GM23338 (cell line): ENCODE measurements at regions not wholly inside any gene's neighbourhood (a gene's known extent, or its start where the extent isn't known, plus 50 kb on each side); places are given as distances from the start of the nearest gene placed in this dataset.

Experiments
- ATAC-seq: fragments of 200-7000 bp; cut with Tn5 transposase; 3 replicates; pipeline ENCODE4 v1.9.1; 2020
- DNase-seq: peaks from one replicate; pipeline ENCODE4 v3.0.0-alpha.2; 2015; ENCODE audit warnings: low spot score
- H2AFZ ChIP-seq: fragments of 200-600 bp; sonication (generic); 2 replicates; pipeline ENCODE4 v1.8.0; 2016; ENCODE audit warnings: antibody characterized with exemption, mild to moderate bottlenecking, moderate library complexity
- H3F3A ChIP-seq: fragments of 200-600 bp; sonication (generic); replicated peaks from 2 replicates; pipeline ENCODE4 v1.8.0; 2017; ENCODE audit warnings: antibody characterized with exemption, mixed run types, low read depth
- H3K27ac ChIP-seq: fragments of 200-600 bp; sonication (generic); 2 replicates; pipeline ENCODE4 v1.6.1; 2016; ENCODE audit warnings: low read depth
- H3K27me3 ChIP-seq: fragments of 200-600 bp; sonication (generic); 2 replicates; pipeline ENCODE4 v1.8.0; 2016; ENCODE audit warnings: mild to moderate bottlenecking, mixed run types, moderate library complexity; ENCODE audit not compliant: insufficient read depth
- H3K36me3 ChIP-seq: fragments of 200-600 bp; sonication (generic); 2 replicates; pipeline ENCODE4 v1.8.0; 2016; ENCODE audit warnings: mild to moderate bottlenecking; ENCODE audit not compliant: insufficient read depth
- H3K4me1 ChIP-seq: fragments of 200-600 bp; sonication (generic); 2 replicates; pipeline ENCODE4 v1.8.0; 2016; ENCODE audit warnings: mild to moderate bottlenecking, moderate library complexity; ENCODE audit not compliant: insufficient read depth
- H3K4me2 ChIP-seq: fragments of 200-600 bp; sonication (generic); 2 replicates; pipeline ENCODE4 v1.7.1; 2017; ENCODE audit warnings: mixed run types
- H3K4me3 ChIP-seq: fragments of 200-600 bp; sonication (generic); 2 replicates; pipeline ENCODE4 v1.6.1; 2016; ENCODE audit warnings: mixed run types
- H3K79me2 ChIP-seq: fragments of 200-600 bp; sonication (generic); replicated peaks from 2 replicates; pipeline ENCODE4 v1.8.0; 2017; ENCODE audit warnings: mild to moderate bottlenecking; ENCODE audit not compliant: insufficient read depth
- H3K9me2 ChIP-seq: fragments of 200-600 bp; sonication (generic); 2 replicates; pipeline ENCODE4 v1.8.0; 2017; ENCODE audit not compliant: insufficient read depth
- H4K20me1 ChIP-seq: fragments of 200-600 bp; sonication (generic); replicated peaks from 2 replicates; pipeline ENCODE4 v1.8.0; 2017; ENCODE audit warnings: mild to moderate bottlenecking; ENCODE audit not compliant: insufficient read depth
- H3K27ac Mint-ChIP-seq: 2 replicates; pipeline ENCODE4 v1.8.0; 2020; ENCODE audit warnings: inconsistent platforms, mild to moderate bottlenecking, moderate library complexity, mixed read lengths
- H3K27me3 Mint-ChIP-seq: 3 replicates; pipeline ENCODE4 v1.8.0; 2022; ENCODE audit warnings: low read depth, mild to moderate bottlenecking, moderate library complexity, mixed read lengths, inconsistent platforms; ENCODE audit not compliant: insufficient read depth, poor library complexity
- H3K36me3 Mint-ChIP-seq: 3 replicates; pipeline ENCODE4 v1.8.0; 2021; ENCODE audit warnings: low read depth, mild to moderate bottlenecking, inconsistent platforms, moderate library complexity, mixed read lengths
- H3K4me1 Mint-ChIP-seq: 3 replicates; pipeline ENCODE4 v1.8.0; 2020; ENCODE audit warnings: mild to moderate bottlenecking, inconsistent platforms, mixed read lengths
- H3K4me3 Mint-ChIP-seq: 3 replicates; pipeline ENCODE4 v1.8.0; 2021; ENCODE audit warnings: moderate library complexity, mild to moderate bottlenecking, inconsistent platforms, mixed read lengths
- H3K9me3 Mint-ChIP-seq: 3 replicates; pipeline ENCODE4 v1.8.0; 2020; ENCODE audit warnings: moderate library complexity, mild to moderate bottlenecking, inconsistent platforms, mixed read lengths
- CREB1 ChIP-seq: fragments of 250-450 bp; sonication (Bioruptor Pico); IDR thresholded peaks from 2 replicates; pipeline ENCODE4 v1.5.0; 2020; ENCODE audit warnings: low read depth, mild to moderate bottlenecking, moderate library complexity
- EZH2 ChIP-seq: fragments of 200-600 bp; sonication (generic); IDR thresholded peaks from one replicate; pipeline ENCODE4 v1.8.0; 2017; ENCODE audit warnings: antibody characterized with exemption, mild to moderate bottlenecking, low read depth; ENCODE audit not compliant: unreplicated experiment
- EZH2phosphoT487 ChIP-seq: fragments of 200-600 bp; sonication (generic); IDR thresholded peaks from one replicate; pipeline ENCODE4 v1.8.1; 2018; ENCODE audit warnings: antibody characterized with exemption; ENCODE audit not compliant: unreplicated experiment
- REST ChIP-seq: IDR thresholded peaks from one replicate; pipeline ENCODE4 v1.6.1; 2018; ENCODE audit warnings: antibody characterized with exemption; ENCODE audit not compliant: unreplicated experiment
- ZNF462 ChIP-seq: fragments of 250-450 bp; sonication (Bioruptor Pico); IDR thresholded peaks from 2 replicates; pipeline ENCODE4 v1.5.0; 2020; ENCODE audit warnings: mild to moderate bottlenecking, moderate library complexity

GRCh38 chr9:102769307-102769706, 225.8 kb upstream of the CYLC2 start:
- H4K20me1 ChIP-seq: no peaks in the 10 kb centered on the region
- peaks cover 7% of the 10 kb centered on the region for H3K36me3 ChIP-seq
- H3K4me1 ChIP-seq: no peaks in the 10 kb centered on the region
- Mint-ChIP-seq H3K4me1 (no peaks in the 10 kb centered on the region), H3K4me3 (no peak overlapping the region), H3K36me3 (peaks cover 22% of the 10 kb centered on the region; the same call in 2 of the 3 replicates), H3K27ac (no peak overlapping the region), H3K27me3 (no peaks in the 10 kb centered on the region), H3K9me3 (peaks cover 88% of the 10 kb centered on the region)
- H3K9me2 ChIP-seq: no peaks in the 10 kb centered on the region
- H3K27me3 ChIP-seq: no peaks in the 10 kb centered on the region
- no peak for TF ChIP-seq EZH2
- no peak for TF ChIP-seq CREB1 (CRISPR knock-in tag)
- no peak for TF ChIP-seq EZH2phosphoT487
- TF ChIP-seq REST: no peak
- TF ChIP-seq ZNF462 (CRISPR knock-in tag): no peak
- no peaks in the 10 kb centered on the region for H3K79me2 ChIP-seq
- H3K4me2 ChIP-seq: no peak overlapping the region
- H2AFZ ChIP-seq: no peak overlapping the region
- no peaks in the 10 kb centered on the region for H3F3A ChIP-seq
- no peak overlapping the region for H3K27ac ChIP-seq
- H3K4me3 ChIP-seq: no peak overlapping the region
- DNase-seq: no peak
- no peak for ATAC-seq
